HG03066 (cell line): ENCODE measurements at regions not wholly inside any gene's neighbourhood (a gene's known extent, or its start where the extent isn't known, plus 50 kb on each side); places are given as distances from the start of the nearest gene placed in this dataset.
"Not testable (repeated sequence)": the region's sequence is repeated elsewhere in the genome, so short reads cannot be mapped to it uniquely, and the experiment has no call there.

Experiments
- ATAC-seq: cut with Tn5 transposase; IDR thresholded peaks from one replicate; pipeline ENCODE4 v1.9.1; 2021; ENCODE audit warnings: low read depth; ENCODE audit not compliant: unreplicated experiment

GRCh38 chr2:88396209-88396608 is 56.3 kb downstream of the FOXI3 start:
- ATAC-seq, result no peak

GRCh38 chr2:88377641-88377991 is 74.9 kb downstream of the FOXI3 start:
- no peak for ATAC-seq

GRCh38 chr2:88372042-88372441 is 80.5 kb downstream of the FOXI3 start:
- ATAC-seq, result no peak

GRCh38 chr2:88365408-88365807 is 87.1 kb downstream of the FOXI3 start:
- ATAC-seq, result not testable (repeated sequence)

- no peak for ATAC-seq
These were observed 97.0 kb downstream of the FOXI3 start for GRCh38 chr2:88355486-88355885.

- no peak for ATAC-seq
These were observed 101.3 kb downstream of the FOXI3 start for GRCh38 chr2:88351249-88351601.

- ATAC-seq, result peak; percentile 56
These were observed 101.9 kb downstream of the FOXI3 start for GRCh38 chr2:88350331-88351248.

GRCh38 chr2:88345842-88346241 is 106.7 kb downstream of the FOXI3 start:
- ATAC-seq, result no peak

- ATAC-seq, result no peak
These were observed 109.7 kb downstream of the FOXI3 start for GRCh38 chr2:88342749-88343148.

- ATAC-seq, result no peak
These were observed 118.1 kb downstream of the FOXI3 start for GRCh38 chr2:88334418-88334817.

GRCh38 chr2:88331239-88331638 is 121.3 kb downstream of the FOXI3 start:
- ATAC-seq, result no peak

- peak; percentile 71 for ATAC-seq
These were observed 122.5 kb downstream of the FOXI3 start for GRCh38 chr2:88329815-88330603.

- no peak for ATAC-seq
These were observed 130.8 kb downstream of the FOXI3 start for GRCh38 chr2:88321449-88322248.

GRCh38 chr2:88320076-88320773 is 132.3 kb downstream of the FOXI3 start:
- no peak for ATAC-seq

- no peak for ATAC-seq
These were observed 133.6 kb downstream of the FOXI3 start for GRCh38 chr2:88318956-88319330.

GRCh38 chr2:88318071-88318955 is 134.2 kb downstream of the FOXI3 start:
- ATAC-seq, result no peak

- no peak for ATAC-seq
These were observed 140.6 kb downstream of the THNSL2 start for GRCh38 chr2:88310787-88311186.

- no peak for ATAC-seq
These were observed 137.7 kb downstream of the THNSL2 start for GRCh38 chr2:88307817-88308216.

- ATAC-seq, result no peak
These were observed 133.7 kb downstream of the THNSL2 start for GRCh38 chr2:88303865-88304264.
